NCI-H748 treated with DMSO at 0.1 percent for 48 hours (cell line): ENCODE measurements at regions not wholly inside any gene's neighbourhood (a gene's known extent, or its start where the extent isn't known, plus 50 kb on each side); places are given as distances from the start of the nearest gene placed in this dataset.
"Not testable (repeated sequence)": the region's sequence is repeated elsewhere in the genome, so short reads cannot be mapped to it uniquely, and the experiment has no call there.

Experiments
- DNase-seq: peaks from one replicate; lab custom pipeline; 2025; lab: John Stamatoyannopoulos, UW

GRCh38 chr6:140264431-140264830, 890.0 kb upstream of the CITED2 start:
- no peak for DNase-seq

GRCh38 chr6:140258302-140258701, 883.9 kb upstream of the CITED2 start:
- not testable (repeated sequence) for DNase-seq

- no peak for DNase-seq
These were observed 881.8 kb upstream of the CITED2 start for GRCh38 chr6:140256248-140256647.

GRCh38 chr6:140253096-140253495, 878.6 kb upstream of the CITED2 start:
- no peak for DNase-seq

GRCh38 chr6:140252099-140252498, 877.7 kb upstream of the CITED2 start:
- no peak for DNase-seq

GRCh38 chr6:140245296-140246040, 871.0 kb upstream of the CITED2 start:
- no peak for DNase-seq

GRCh38 chr6:140237251-140237650, 862.8 kb upstream of the CITED2 start:
- no peak for DNase-seq

GRCh38 chr6:140236732-140237131, 862.3 kb upstream of the CITED2 start:
- no peak for DNase-seq

- no peak for DNase-seq
These were observed 855.8 kb upstream of the CITED2 start for GRCh38 chr6:140230282-140230681.

GRCh38 chr6:140228491-140228890, 854.0 kb upstream of the CITED2 start:
- no peak for DNase-seq

- no peak for DNase-seq
These were observed 852.2 kb upstream of the CITED2 start for GRCh38 chr6:140226637-140227036.

- no peak for DNase-seq
These were observed 851.4 kb upstream of the CITED2 start for GRCh38 chr6:140225701-140226436.

- no peak for DNase-seq
These were observed 842.8 kb upstream of the CITED2 start for GRCh38 chr6:140217283-140217682.

GRCh38 chr6:140209775-140210174, 835.3 kb upstream of the CITED2 start:
- DNase-seq = no peak

- no peak for DNase-seq
These were observed 833.8 kb upstream of the CITED2 start for GRCh38 chr6:140208286-140208685.

GRCh38 chr6:140205795-140206593, 831.5 kb upstream of the CITED2 start:
- no peak for DNase-seq

- DNase-seq = no peak
These were observed 829.7 kb upstream of the CITED2 start for GRCh38 chr6:140204154-140204553.

GRCh38 chr6:140203661-140204147, 829.3 kb upstream of the CITED2 start:
- peak; percentile 38 for DNase-seq

GRCh38 chr6:140202964-140203515, 828.6 kb upstream of the CITED2 start:
- no peak for DNase-seq

GRCh38 chr6:140201787-140202458, 827.5 kb upstream of the CITED2 start:
- no peak for DNase-seq

- no peak for DNase-seq
These were observed 818.8 kb upstream of the CITED2 start for GRCh38 chr6:140193269-140193668.

- no peak for DNase-seq
These were observed 817.6 kb upstream of the CITED2 start for GRCh38 chr6:140192018-140192417.
